ENCODE measurements at regions not wholly inside any gene's neighbourhood (a gene's known extent, or its start where the extent isn't known, plus 50 kb on each side); places are given as distances from the start of the nearest gene placed in this dataset.

DNA sequence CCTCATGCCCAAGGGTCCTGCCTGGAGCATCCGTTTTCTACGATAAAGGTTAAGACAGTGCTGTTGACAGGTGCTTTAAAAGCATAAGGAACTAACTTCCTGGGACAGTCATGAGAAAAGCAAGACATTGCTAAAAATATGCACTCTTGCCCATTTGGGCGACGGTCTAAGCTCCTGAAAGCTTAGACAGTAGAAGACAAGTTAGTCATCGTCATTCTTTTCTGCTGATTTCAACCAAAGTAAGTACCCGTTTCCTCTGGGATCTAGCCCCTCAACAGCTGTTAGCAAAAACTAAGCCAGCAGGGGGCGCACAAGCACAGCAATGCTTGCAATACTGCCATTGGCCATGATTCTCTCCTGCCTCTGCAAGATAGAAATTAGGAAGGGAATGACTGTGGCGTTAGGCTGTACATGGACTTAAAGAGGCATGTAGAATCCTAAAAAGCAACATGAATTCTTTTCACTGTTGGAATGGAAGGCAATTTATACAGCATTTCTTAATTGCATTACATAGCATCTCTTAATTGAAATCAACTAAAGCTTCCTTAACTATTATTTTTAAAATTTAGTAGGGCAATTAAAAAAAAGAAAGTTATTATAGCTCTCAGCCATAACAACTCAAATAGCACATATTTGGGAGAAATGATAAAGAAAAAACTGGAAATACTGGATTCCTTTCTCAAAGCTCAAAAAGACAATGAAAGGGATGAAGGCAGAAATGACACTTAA, 147.8 kb upstream of the RALGAPA2 start:
- TF ChIP-seq, protein P1, sequence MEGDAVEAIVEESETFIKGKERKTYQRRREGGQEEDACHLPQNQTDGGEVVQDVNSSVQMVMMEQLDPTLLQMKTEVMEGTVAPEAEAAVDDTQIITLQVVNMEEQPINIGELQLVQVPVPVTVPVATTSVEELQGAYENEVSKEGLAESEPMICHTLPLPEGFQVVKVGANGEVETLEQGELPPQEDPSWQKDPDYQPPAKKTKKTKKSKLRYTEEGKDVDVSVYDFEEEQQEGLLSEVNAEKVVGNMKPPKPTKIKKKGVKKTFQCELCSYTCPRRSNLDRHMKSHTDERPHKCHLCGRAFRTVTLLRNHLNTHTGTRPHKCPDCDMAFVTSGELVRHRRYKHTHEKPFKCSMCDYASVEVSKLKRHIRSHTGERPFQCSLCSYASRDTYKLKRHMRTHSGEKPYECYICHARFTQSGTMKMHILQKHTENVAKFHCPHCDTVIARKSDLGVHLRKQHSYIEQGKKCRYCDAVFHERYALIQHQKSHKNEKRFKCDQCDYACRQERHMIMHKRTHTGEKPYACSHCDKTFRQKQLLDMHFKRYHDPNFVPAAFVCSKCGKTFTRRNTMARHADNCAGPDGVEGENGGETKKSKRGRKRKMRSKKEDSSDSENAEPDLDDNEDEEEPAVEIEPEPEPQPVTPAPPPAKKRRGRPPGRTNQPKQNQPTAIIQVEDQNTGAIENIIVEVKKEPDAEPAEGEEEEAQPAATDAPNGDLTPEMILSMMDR (IDR thresholded peaks at IDR 0.05; ENCODE audit: low read depth, low read length), result peak; percentile 99
- TF ChIP-seq EZH2phosphoT487 (IDR thresholded peaks at IDR 0.05; ENCODE audit: low read depth), result no peak
